Activated T-cell treated with anti-CD3 and anti-CD28 coated beads for 4 hours (primary cell): ENCODE measurements at regions not wholly inside any gene's neighbourhood (a gene's known extent, or its start where the extent isn't known, plus 50 kb on each side); places are given as distances from the start of the nearest gene placed in this dataset.

ENCODE experiments used
- DNase-seq: peaks from one replicate; pipeline ENCODE4 v3.0.0-alpha.2; 2020

GRCh38 chr6:165742047-165742446 lies 79.0 kb upstream of the PDE10A start:
- no peak for DNase-seq

- DNase-seq = no peak
Observed at GRCh38 chr6:165737396-165737795, 74.4 kb upstream of the PDE10A start.

GRCh38 chr6:165735065-165735464 lies 72.0 kb upstream of the PDE10A start:
- DNase-seq = no peak

- no peak for DNase-seq
Observed at GRCh38 chr6:165733489-165733791, 70.4 kb upstream of the PDE10A start.

DNA sequence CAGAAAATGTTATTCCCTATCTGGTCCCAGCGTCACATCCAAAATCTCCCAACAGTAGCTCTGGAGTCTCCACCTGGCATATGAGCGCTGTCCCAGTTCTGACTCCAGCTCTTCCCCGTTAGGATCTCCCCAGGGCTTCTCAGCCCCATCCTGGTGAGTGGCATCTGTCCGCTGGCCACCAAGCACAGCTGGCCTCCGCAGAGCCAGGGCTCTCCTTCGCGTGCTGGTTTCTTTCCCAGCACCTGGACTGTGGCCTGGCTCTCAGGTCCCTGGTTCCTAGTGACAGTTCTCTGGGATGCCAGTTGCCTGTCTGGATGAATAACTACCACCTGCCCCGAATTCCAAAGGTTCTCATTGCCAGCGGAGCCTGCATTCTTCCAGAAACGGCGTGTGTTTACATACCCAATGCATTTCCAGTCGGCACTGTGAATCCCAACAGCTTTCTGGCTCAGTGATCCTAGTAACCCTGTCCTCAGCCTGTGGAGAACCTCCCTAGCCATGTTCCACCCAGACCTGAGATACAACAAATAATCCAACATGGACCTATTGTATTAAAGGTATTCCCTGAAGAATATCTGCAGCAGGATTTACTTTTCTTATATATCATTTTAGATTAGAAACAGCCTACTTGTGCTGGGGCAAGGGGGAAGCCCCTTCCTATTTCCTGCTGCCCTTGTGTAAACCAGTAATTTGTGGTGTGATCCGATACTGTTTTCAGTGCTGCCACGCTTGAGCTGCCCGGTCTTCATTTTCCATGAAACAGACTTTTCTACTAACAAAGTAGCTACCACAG lies 69.9 kb upstream of the PDE10A start:
- DNase-seq = no peak

- DNase-seq = no peak
Observed at GRCh38 chr6:165729307-165729936, 66.4 kb upstream of the PDE10A start.

DNA sequence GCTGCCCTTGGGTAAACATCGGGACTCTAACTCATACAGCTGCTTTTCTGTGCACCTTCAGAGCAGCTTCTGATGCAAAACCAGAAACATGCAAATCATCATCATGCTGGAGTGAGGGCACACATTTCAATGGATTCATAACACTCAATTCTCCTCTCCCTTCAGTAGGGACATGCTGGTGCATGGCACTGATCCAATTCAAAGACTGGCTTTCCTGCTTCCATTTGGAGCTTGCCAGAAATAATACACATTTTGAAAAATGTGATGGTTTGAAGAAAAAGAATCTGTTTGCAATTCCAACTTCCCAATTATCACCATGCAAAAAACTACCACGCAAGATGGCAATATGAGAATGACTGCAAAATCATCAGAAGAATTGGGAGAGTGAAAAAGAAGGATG lies 65.2 kb upstream of the PDE10A start:
- no peak for DNase-seq

GRCh38 chr6:165726965-165727381 lies 63.9 kb upstream of the PDE10A start:
- DNase-seq = no peak

DNA sequence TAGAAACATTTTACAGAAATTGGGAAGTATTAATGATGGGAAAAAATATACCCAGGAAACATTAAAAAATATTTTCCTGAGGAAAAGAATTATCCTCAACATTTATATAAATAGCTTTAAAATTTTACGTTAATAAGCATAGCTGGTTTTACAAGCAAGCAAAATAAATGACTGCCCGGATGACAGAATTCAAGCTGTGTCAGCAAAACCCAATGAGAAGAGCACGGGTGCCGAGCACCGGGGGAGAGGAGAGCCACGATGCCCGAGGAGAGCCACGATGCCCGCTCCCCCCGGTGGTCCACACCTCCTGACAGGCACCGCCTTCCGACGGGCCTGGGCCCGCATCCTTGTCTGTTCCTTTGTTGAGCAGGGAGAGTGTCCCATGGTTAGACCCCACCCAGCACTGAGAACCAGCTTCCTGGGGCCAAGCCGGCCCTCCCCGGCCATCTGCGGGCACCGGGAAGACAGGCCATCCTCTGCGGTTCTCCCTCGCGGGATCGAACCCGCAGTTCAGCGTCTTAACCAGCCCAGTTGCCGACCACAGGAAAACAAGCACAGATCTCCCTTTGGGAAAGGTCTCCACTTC lies 63.3 kb upstream of the PDE10A start:
- DNase-seq = no peak

DNA sequence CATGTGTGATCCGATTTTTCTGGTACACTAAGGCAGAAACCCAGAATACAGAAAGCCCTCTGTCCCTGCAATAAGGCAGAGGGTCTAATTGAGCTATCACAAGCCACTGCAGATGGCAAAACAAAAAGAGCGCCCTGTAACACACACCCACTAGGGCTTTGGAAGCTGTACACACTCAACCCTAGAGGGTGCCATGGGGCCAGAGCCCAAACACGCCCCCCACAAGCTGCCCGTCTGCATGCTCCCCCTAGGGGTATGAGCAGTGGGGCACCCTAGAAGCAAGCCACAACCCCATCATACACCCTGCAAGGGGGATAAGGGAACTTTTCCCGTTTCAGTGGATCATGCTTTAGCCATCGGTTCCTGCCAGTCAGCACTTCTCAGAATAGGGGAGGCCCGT lies 62.2 kb upstream of the PDE10A start:
- DNase-seq = no peak

DNA sequence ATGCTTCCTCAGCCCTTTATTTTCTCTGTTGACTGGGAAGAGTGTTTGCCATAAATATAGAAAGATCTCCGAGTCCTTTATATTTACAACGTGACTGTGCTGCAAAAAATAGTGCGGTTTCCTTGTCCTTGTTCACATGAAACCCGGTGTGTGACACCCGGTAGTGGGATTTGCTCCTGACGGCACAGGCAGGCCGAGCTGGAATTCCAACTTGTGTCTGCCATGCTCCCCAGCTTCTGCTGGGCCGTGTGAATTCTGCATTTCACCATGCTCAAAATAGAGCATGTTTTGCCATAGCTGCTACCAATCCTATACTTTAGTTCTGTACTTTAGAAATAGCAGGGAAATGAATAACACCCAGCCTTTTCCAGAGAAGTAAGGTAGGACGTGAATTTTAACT lies 60.3 kb upstream of the PDE10A start:
- no peak for DNase-seq

DNA sequence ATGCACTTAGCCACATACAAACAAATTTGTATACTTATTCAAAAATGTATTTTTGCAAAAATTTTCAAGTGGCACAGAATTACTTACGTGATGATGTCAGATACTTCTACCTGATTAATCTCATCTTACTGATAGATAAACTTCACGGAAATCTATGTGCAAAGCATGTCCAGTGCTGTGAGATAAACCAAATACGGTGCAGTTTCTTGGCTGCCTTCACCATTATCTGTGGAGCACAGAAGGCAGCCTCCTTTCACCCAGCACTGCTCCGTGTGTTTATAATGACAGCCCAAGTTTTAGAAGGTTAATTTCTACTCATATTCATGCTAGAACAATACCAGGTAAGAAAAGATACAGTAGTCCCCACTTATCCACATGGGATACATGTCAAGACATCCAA lies 59.0 kb upstream of the PDE10A start:
- no peak for DNase-seq

DNA sequence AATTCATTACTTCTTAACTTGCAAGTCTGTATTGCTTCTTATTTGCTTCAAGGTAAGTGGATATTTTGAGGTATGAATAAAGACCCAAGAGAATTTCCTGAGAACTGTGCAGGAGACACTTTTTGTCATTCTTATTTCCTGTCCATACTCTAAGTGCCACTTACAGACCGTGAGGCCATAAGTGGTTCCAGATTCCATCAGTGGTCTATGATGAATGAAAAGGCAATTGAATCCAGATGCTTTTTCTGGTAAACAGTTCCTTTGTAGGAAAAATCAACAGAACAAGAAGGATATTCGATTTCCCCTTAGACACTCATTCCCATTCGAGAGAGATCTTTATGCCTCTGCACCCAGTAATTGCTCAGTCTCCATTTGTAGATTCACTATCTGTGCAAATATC lies 58.3 kb upstream of the PDE10A start:
- no peak for DNase-seq

DNA sequence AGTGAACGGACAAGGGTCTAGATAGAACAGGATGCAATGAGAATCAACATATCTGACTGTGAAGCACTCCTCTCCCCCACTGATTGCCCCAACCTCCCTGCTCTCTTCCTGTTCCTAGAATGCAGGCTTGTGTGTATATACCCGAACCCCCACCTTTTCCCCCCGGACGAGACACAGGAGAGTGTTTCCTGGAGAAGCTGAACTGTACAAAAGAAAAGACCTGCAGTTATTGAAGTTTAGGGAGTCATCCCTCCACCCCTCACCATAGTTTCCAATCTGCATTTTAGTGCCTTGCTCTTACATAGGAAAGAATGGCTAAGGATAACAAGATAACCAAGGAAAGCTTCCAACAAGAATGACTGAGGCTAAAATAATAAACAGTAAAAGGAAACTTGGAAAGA lies 55.5 kb upstream of the PDE10A start:
- DNase-seq = no peak

GRCh38 chr6:165717732-165718465 lies 54.9 kb upstream of the PDE10A start:
- no peak for DNase-seq

GRCh38 chr6:165716886-165717285 lies 53.8 kb upstream of the PDE10A start:
- no peak for DNase-seq

- DNase-seq = no peak
Observed at GRCh38 chr6:165715428-165715827, 52.4 kb upstream of the PDE10A start.

- no peak for DNase-seq
Observed at GRCh38 chr6:165714907-165715306, 51.9 kb upstream of the PDE10A start.

- DNase-seq = no peak
Observed at GRCh38 chr6:165713845-165714466, 50.9 kb upstream of the PDE10A start.
